Vagina (tissue), 2 donors: ENCODE measurements at regions not wholly inside any gene's neighbourhood (a gene's known extent, or its start where the extent isn't known, plus 50 kb on each side); places are given as distances from the start of the nearest gene placed in this dataset.

Experiments
- POLR2A ChIP-seq, 2 donors: fragments of 450-650 bp; IDR thresholded peaks; one replicate each; pipeline ENCODE4 v1.6.1; 2017; ENCODE audit warnings: antibody characterized with exemption in 2 of 2, mild to moderate bottlenecking in 2 of 2, moderate library complexity in 2 of 2
- POLR2AphosphoS5 ChIP-seq, 2 donors: sonication (generic); formaldehyde crosslinking; IDR thresholded peaks; one replicate each; pipeline ENCODE4 v1.9.0; 2017; ENCODE audit warnings: antibody characterized with exemption in 2 of 2, mild to moderate bottlenecking in 2 of 2, low read depth in 1 of 2; ENCODE audit not compliant: insufficient read depth in 1 of 2
- TF ChIP-seq, protein P1 (sequence below), 3 experiments: fragments of 450-650 bp in 2 of 3; fragments of 200-600 bp in 1 of 3; sonication (generic) in 1 of 3; IDR thresholded peaks; one replicate each; pipeline ENCODE4 v1.5.1; 2017 to 2019; ENCODE audit warnings: antibody characterized with exemption in 3 of 3, mild to moderate bottlenecking in 2 of 3, moderate library complexity in 2 of 3

GRCh38 chr3:154729741-154730140 is 299.8 kb upstream of the GPR149 start:
- TF ChIP-seq, protein P1, sequence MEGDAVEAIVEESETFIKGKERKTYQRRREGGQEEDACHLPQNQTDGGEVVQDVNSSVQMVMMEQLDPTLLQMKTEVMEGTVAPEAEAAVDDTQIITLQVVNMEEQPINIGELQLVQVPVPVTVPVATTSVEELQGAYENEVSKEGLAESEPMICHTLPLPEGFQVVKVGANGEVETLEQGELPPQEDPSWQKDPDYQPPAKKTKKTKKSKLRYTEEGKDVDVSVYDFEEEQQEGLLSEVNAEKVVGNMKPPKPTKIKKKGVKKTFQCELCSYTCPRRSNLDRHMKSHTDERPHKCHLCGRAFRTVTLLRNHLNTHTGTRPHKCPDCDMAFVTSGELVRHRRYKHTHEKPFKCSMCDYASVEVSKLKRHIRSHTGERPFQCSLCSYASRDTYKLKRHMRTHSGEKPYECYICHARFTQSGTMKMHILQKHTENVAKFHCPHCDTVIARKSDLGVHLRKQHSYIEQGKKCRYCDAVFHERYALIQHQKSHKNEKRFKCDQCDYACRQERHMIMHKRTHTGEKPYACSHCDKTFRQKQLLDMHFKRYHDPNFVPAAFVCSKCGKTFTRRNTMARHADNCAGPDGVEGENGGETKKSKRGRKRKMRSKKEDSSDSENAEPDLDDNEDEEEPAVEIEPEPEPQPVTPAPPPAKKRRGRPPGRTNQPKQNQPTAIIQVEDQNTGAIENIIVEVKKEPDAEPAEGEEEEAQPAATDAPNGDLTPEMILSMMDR (IDR thresholded peaks at IDR 0.05), result no peak
- TF ChIP-seq POLR2A (IDR thresholded peaks at IDR 0.05) (no peak), POLR2AphosphoS5 (IDR thresholded peaks at IDR 0.05; ENCODE audit: insufficient read depth in 1 of 2, low read depth in 1 of 2) (no peak)
